ENCODE measurements at regions not wholly inside any gene's neighbourhood (a gene's known extent, or its start where the extent isn't known, plus 50 kb on each side); places are given as distances from the start of the nearest gene placed in this dataset.

DNA sequence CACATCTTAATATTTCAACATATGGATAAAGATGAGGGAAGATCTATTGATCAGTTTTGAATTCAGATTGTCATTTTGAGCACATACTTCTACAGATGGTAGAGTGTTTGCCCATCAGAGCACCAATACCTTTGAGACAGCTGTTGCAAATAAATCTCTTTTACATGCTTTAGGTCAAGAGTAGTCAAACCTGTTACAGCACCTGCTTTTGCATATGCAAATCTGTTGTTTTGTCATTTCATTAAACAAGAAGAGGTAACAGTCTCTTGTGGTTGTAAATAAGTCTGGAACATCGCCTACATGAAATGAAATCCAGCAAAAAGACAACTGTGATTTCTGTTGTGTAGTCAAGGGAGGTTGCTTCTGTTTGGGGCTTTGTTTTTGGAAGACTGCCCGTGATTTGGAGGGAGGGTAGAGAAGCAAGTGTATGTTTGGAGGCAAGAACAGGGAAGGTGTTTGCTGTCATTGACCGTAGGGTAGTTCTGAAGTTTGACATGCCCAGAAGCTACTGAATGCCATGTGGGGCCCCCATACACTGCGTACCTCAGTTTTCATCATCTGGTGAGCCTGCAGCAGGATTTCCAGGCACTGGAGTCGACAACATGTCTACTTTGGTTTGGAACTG, 233.6 kb upstream of the PPP1R3A start:
- intact Hi-C loops (cut with micrococcal nuclease) = no loop called here
- H3K79me2 ChIP-seq (ENCODE audit: insufficient read depth, low read length) = no peaks in the 10 kb centered on the region

DNA sequence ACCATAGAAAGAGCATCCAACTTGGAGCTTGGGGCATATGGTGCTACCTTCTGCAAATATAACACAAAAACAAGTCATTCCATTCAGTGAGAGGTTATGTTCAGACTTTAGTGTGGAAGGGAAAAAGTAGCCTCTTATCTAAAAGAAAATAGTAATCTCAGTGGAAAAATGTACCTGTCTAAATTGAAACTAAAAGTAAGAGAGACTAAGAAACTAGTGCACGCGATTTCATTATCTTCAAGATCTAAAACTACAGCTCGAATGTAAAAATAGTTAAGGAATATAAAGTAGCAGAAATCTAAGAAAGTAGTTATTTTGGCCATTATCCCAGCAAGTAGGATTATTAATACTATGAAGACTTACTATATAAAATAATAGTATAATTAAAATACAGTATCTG, 233.0 kb upstream of the PPP1R3A start:
- H3K4me3 Mint-ChIP-seq = no peak overlapping the region

More for the DNA sequence above, 233.6 kb upstream of the PPP1R3A start:
- H3K27ac Mint-ChIP-seq = no peak overlapping the region
- no peak overlapping the region for H3K4me3 ChIP-seq (replicated peaks in 1 of 3; ENCODE audit: low read depth in 2 of 3, low read length in 3 of 3)
- H4K20me1 ChIP-seq (ENCODE audit: insufficient read depth, low read length) = no peaks in the 10 kb centered on the region
- H3K9me3 Mint-ChIP-seq = peaks cover 0 to 3% (median 0%) of the 10 kb centered on the region in 7 donors
- H3K9me3 ChIP-seq (replicated peaks in 1 of 2; ENCODE audit: control insufficient read depth in 1 of 2, insufficient read depth in 1 of 2, low read length in 2 of 2) = no peaks in the 10 kb centered on the region
- peaks cover 0 to 2% (median 0%) of the 10 kb centered on the region in 3 donors for H3K27me3 Mint-ChIP-seq (ENCODE audit: low read depth in 3 of 3)
- no peak overlapping the region for H3K9ac ChIP-seq (ENCODE audit: insufficient read depth, low read length, poor library complexity, severe bottlenecking)
- TF ChIP-seq, protein P1, sequence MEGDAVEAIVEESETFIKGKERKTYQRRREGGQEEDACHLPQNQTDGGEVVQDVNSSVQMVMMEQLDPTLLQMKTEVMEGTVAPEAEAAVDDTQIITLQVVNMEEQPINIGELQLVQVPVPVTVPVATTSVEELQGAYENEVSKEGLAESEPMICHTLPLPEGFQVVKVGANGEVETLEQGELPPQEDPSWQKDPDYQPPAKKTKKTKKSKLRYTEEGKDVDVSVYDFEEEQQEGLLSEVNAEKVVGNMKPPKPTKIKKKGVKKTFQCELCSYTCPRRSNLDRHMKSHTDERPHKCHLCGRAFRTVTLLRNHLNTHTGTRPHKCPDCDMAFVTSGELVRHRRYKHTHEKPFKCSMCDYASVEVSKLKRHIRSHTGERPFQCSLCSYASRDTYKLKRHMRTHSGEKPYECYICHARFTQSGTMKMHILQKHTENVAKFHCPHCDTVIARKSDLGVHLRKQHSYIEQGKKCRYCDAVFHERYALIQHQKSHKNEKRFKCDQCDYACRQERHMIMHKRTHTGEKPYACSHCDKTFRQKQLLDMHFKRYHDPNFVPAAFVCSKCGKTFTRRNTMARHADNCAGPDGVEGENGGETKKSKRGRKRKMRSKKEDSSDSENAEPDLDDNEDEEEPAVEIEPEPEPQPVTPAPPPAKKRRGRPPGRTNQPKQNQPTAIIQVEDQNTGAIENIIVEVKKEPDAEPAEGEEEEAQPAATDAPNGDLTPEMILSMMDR (IDR thresholded peaks at IDR 0.05) = no peak
- H3K4me2 ChIP-seq (replicated peaks; ENCODE audit: extremely low read depth, low read length, poor library complexity, severe bottlenecking) = no peak overlapping the region
- no peak overlapping the region for H3K4me3 Mint-ChIP-seq
- H3K27me3 ChIP-seq (ENCODE audit: control insufficient read depth in 2 of 2, insufficient read depth in 2 of 2, low read length in 2 of 2) = no peaks in the 10 kb centered on the region
- no peaks in the 10 kb centered on the region for H3K4me1 ChIP-seq (ENCODE audit: control insufficient read depth in 1 of 2, insufficient read depth in 2 of 2, low read length in 2 of 2)
- no peaks in the 10 kb centered on the region for H3K36me3 ChIP-seq (replicated peaks in 1 of 2; ENCODE audit: control insufficient read depth in 1 of 2, insufficient read depth in 2 of 2, low read length in 2 of 2)
- no peaks in the 10 kb centered on the region for H3K36me3 Mint-ChIP-seq
- H3K4me1 Mint-ChIP-seq = no peaks in the 10 kb centered on the region
- no peak overlapping the region for H3K27ac ChIP-seq (ENCODE audit: low read depth in 1 of 2, low read length in 2 of 2)
- H2AFZ ChIP-seq (ENCODE audit: insufficient read depth, low read depth, low read length, poor library complexity, severe bottlenecking) = no peak overlapping the region
- WGBS (ENCODE audit: insufficient coverage) = 91% methylated on average over 5 of the region's 5 CpGs
- DNase-seq = no peak

More for the DNA sequence above, 233.0 kb upstream of the PPP1R3A start:
- peaks cover 0 to 3% (median 0%) of the 10 kb centered on the region in 7 donors for H3K9me3 Mint-ChIP-seq
- H3K27me3 ChIP-seq (ENCODE audit: control insufficient read depth in 2 of 2, insufficient read depth in 2 of 2, low read length in 2 of 2) = no peaks in the 10 kb centered on the region
- DNase-seq = no peak
- WGBS (ENCODE audit: insufficient coverage) = no CpG with 5 or more reads among the region's 3 CpGs
- H3K4me3 ChIP-seq (replicated peaks in 1 of 3; ENCODE audit: low read depth in 2 of 3, low read length in 3 of 3) = no peak overlapping the region
- intact Hi-C loops (cut with micrococcal nuclease) = no loop called here
- TF ChIP-seq, protein P1 (IDR thresholded peaks at IDR 0.05) = no peak
- H3K27ac Mint-ChIP-seq = no peak overlapping the region
- no peaks in the 10 kb centered on the region for H3K4me1 Mint-ChIP-seq
- H3K79me2 ChIP-seq (ENCODE audit: insufficient read depth, low read length) = no peaks in the 10 kb centered on the region
- H3K36me3 ChIP-seq (replicated peaks in 1 of 2; ENCODE audit: control insufficient read depth in 1 of 2, insufficient read depth in 2 of 2, low read length in 2 of 2) = no peaks in the 10 kb centered on the region
- H4K20me1 ChIP-seq (ENCODE audit: insufficient read depth, low read length) = no peaks in the 10 kb centered on the region
- no peaks in the 10 kb centered on the region for H3K9me3 ChIP-seq (replicated peaks in 1 of 2; ENCODE audit: control insufficient read depth in 1 of 2, insufficient read depth in 1 of 2, low read length in 2 of 2)
- H3K4me1 ChIP-seq (ENCODE audit: control insufficient read depth in 1 of 2, insufficient read depth in 2 of 2, low read length in 2 of 2) = no peaks in the 10 kb centered on the region
- peaks cover 0 to 2% (median 0%) of the 10 kb centered on the region in 3 donors for H3K27me3 Mint-ChIP-seq (ENCODE audit: low read depth in 3 of 3)
- no peaks in the 10 kb centered on the region for H3K36me3 Mint-ChIP-seq
- no peak overlapping the region for H2AFZ ChIP-seq (ENCODE audit: insufficient read depth, low read depth, low read length, poor library complexity, severe bottlenecking)
- no peak overlapping the region for H3K4me2 ChIP-seq (replicated peaks; ENCODE audit: extremely low read depth, low read length, poor library complexity, severe bottlenecking)
- no peak overlapping the region for H3K9ac ChIP-seq (ENCODE audit: insufficient read depth, low read length, poor library complexity, severe bottlenecking)
- H3K27ac ChIP-seq (ENCODE audit: low read depth in 1 of 2, low read length in 2 of 2) = no peak overlapping the region
